NCI-H82 treated with DMSO at 0.1 percent for 48 hours (cell line): ENCODE measurements at regions not wholly inside any gene's neighbourhood (a gene's known extent, or its start where the extent isn't known, plus 50 kb on each side); places are given as distances from the start of the nearest gene placed in this dataset.
A peak's percentile ranks its signal among the peaks of the same experiment; 100 is the strongest.
"Not testable (repeated sequence)": the region's sequence is repeated elsewhere in the genome, so short reads cannot be mapped to it uniquely, and the experiment has no call there.

Experiments used
- DNase-seq: peaks from one replicate; lab custom pipeline; 2025; ENCODE audit not compliant: unreplicated experiment; lab: John Stamatoyannopoulos, UW

DNA sequence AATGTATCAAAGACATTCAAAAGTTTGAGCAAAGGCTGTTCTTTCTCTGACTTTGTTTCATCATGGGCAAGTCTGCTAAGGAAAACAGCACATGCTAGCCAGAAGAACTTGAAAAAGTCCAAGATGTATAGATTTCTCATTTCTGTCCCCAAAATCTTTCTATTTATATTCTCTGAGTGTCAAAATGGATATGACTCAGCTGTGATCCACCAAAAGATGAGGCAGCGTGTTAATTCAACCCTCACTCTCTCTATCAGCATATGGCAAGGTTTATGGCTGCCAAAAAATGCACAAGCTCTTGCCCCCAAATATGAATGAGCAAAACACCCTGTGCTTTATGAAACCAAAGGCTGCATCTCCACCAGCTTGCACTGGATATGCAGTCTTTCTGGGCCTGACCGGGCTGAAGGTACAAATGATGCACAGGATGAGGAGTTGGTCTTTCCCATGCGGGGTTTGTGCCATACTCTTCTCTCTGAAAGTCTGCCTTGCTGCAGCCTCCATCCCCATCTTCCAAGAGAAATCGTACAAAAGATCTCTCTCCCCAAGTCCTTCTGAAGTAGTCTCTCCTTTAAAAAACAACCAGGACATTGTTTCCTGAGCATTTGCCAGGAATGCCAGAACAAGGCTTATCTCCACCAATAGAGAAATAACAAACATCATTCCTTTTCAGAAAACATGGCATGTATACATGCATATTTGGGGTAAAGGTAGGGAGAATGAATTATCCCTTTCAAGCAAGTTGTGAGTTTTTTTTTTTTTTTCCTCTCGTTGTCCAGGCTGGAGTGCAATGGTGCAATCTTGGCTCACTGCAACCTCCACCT lies 203.4 kb downstream of the TMX1 start:
- no peak for DNase-seq

DNA sequence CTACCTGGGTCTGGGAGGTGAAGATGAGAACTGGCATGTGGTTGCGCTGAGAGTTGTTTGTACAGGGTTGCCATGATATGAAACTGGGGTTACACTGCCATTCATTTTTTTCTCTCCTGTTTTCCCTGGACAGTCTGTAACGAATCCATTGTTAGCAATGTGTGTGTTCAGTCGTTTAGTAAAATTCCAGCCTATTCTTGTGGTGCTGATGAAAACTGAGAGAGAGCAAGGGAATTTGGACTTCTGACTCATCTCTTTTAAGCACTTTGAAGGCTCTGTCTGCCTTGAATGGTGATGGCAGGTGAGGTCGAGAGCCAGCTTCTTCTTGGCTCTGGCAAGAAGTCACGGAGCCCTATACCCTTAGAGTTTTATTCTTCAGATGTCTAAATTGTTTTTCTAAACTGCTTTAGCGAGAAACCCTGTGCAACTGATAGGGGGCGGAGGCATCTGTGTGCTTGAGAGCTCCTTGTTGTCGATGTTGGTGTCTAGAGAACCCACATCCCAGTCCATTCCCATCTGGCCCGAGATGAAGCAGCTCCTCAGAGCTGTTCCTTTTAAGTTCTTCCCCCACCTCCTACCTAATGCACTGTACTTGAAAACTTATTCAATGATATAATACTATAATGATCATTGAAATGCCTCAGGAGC lies 204.4 kb downstream of the TMX1 start:
- DNase-seq: no peak

DNA sequence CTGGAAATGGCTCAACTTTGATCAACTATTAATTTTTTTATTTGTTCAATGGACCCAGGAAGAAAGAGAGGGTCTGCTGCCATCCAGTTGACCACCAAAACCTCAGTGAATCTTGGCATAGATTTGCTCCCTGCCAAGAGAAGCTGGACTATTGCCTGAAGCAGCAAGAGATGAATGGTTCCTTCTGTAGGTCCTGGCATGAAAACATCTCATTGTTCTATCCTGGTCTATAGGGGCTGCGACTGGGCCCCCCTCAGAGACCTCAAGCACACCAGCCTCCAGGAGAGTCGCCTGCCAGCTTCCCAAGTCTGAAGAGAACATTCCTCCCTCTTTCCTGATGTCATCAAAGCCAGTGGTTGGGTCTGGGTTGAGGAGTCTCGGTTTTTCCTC lies 204.9 kb downstream of the TMX1 start:
- no peak for DNase-seq

DNA sequence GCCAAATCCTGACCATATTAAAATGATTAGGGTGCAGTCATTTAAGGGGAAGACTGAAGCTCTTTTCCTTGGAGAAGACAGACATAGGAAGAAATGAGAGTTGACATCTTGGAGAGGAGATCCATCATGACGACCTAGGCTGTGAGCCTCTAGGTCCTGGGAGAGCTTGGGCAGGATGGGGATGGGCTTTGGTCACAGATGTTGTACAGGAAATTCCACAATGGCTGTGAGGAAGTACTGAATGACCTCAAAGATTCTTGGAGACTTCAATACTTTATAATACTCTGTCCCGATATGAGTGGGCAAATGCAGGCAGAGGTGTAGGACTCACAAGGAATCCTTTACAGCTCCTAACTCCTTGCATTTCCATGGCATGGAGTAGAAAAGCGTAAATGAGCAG lies 204.9 kb upstream of the FRMD6 start:
- DNase-seq: no peak

DNA sequence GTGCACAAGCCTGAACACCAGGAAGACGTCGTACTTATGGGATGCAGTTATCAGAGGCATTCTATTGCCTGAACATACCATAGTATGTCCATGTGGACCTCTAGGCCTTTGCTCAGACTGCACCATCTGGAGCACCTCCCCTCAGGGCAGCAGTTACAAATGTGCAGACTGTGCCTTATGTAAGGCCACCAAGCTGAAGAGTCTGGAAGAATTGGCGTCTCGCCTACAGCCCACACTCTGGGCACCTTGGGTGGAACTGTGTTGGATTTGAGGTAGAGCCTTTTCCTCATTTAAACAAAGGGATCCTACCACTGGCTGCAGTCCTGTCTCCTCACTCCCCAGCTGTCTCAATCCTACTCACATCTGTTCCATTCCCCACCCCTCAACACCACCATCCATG lies 204.3 kb upstream of the FRMD6 start:
- DNase-seq: peak; percentile 2

DNA sequence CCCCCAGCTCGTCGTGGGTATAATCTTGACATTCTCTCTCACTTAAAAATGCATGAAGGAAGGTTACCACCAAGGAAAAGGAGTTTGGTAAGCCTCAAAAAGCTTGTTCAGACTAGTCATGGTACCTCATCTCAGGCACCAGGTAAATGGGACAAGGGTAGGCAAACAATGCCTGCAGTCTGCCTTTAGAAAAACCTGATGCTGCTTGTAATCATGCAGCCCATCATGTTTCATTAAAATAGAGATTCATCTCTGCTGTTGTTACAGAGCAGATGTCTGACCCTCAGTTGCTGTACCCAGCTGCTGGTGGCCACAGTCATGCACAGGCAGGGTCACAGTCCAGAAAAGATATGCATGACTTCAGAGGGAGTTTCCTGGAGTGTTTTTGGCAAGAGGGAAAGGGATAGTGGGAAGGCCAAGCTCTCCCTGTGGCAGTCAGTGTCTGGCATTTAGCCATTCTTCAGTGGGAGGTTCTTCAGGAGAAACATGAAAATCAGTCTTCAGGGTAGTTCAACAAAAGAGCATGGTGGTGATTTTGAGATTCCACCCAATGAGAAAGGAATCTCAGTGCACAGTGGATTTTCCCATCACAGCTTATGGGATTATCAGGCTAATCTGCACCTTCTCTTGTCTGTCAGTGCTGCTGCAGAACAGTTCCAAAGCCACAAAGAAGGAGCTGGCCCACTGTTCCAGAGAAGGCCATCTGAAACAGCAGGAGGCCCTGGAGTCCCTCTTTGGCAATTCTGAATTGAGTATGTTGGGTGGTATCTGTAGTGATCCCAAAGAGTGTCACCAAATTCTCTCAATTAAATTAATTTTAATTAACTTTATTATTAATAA lies 202.7 kb upstream of the FRMD6 start:
- DNase-seq: peak; percentile 52

DNA sequence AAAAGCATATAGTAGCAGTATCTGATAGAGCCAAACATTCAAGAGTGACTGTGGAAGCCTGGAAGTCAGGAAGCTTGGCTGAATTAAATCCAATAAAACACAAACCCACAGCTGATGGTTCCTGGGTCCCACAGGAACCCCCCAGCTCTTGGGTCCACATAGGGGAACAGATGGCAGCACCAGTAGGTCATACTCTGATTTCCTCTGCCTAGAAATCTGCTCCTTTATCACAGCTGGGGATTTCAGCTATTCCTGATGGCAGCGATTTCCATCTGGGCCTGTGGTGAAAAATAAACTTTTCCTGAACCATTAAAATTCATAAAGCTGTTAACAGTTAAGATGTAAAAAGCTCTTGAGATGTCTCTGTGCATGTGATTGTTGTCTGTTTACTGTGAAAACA lies 202.0 kb upstream of the FRMD6 start:
- DNase-seq: peak; percentile 16

DNA sequence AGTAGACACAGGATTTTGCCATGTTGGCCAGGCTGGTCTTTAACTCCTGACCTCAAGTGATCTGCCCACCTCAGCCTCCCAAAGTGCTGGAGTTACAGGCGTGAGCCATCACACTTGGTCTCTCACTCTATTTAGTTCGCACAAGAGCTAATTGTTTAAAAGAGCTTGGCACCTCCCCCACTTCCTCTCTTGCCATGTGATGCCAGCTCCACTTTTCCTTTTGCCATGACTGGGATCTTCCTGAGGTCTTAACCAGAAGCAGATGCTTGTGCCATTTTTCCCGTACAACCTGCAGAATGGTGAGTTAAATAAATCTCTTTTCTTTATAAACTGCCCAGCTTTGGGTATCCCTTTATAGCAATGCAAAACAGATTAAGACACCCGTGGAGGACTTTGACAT lies 200.1 kb upstream of the FRMD6 start:
- DNase-seq: no peak

DNA sequence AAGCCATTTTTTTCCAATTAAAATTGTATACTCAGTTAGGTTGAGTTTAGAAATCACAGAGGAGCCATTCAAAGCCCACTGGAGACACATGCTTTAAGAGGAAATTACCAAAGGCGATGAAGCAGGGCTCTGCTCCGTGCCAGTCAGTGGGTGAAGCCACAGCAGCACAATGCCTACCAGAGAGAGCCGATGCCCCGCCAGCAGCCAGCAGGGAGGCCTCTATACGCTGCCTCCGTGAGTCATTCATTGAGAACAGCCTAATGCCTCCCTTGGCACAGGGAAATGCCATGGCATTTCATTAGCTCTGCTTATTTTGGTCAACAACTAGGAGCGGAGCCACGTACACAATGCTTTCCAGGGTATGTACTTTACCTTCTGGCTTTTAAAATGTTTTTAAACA lies 197.8 kb upstream of the FRMD6 start:
- no peak for DNase-seq

DNA sequence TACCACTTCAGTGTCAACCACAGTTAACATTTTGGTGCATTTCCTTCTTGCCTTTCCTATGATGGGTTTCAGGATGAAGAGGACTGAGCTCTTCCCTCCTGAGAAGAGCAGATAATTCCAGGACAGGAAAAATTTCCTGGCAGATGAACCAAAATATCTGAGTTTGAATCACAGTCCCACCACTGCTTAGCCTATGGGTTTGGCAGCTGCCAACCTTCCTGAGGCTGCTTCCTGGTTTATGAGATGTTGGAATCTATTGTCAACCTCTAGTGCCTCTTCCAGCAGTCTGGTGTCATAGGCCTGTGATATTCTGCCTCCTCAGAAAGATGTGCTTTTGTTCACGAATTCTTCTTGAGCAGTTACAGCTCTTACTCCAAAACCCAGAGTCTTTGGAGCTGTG lies 197.4 kb upstream of the FRMD6 start:
- DNase-seq: no peak

DNA sequence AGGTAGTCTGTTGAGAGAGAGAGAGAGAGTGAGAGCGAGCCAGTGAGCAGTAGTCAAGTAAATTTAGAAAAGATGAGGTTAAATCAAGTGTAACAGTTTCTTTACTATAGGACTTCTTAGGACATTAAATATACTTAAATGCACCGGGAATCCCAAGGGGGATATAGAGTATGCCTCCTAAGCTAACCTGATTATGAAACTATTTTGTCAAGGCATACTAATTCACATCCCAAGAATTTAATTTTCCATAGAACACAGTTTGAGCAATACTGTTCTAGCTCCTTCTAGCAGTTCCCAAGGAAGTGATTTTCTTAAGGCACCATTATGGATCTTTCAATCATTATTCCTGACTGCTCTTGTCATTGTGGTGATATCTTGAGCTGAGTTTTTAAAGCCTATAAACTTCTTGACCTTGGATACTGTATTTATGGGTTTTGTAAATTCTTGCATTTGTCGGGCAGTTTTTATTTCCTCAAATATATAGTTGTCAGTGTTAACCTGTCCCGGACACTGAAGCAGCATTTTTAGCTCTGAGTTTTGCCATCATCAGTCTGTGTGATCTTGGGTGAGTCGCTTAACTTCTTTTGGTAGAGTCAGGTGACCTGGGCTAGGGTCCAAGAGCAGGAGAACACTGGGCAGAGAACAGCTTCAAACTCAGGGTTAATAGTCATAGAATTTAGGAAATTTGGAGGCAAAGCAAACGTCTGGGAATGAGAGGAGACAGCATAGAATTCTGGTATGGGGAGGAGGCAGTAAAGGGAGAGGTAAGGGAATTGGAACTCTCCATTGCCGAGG lies 196.5 kb upstream of the FRMD6 start:
- no peak for DNase-seq

DNA sequence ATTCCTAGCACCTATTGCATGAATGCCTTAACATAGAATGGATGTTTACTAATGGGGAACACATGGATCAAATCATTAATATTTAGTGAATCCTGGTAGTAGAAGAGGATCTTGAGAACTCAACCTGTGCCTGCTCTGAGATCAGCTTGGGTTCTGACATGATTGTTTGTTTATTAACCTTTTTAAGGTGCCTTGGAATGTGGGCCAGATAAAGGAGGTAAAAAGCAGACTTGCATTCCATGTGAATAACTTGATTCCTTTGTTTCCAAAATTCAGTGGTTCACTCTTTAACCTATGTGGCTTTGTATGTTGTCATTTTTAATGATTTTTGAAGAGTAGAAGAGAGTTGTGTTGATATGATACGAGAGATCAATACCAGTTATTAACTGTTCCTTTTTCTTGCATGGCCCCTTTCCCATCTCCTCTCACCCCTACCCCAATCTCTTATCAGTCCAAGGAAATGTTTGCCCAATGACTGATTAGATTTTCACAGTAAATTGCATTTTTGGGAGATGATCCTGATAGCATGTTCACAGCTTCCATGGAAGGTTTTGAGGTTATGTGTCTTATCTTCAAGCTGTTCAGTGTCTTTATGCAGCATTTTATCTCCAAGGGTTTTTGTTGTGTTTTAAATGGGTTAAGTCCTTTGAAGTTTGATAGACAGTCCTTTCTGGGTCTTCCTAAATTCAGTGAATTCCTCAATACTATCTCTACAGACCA lies 193.7 kb upstream of the FRMD6 start:
- DNase-seq: no peak

DNA sequence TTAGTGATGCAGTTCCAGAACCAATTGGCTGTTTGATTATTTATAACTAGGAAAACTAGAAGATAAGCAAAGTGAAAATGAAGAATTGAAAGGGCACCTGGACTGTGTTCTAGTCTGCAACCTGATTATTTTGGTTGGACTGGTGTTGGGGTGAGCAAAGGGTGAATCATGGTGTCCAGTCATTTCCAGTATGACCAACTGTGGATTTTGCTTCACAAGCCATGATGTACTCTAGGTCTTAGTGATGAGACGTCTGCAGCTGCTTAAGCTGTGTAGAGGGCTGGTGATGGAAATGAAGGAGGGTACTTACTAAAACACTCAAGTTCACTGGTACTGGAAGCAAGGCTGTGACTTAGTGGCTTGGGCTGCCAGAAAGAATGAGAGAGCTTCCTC lies 193.2 kb upstream of the FRMD6 start:
- DNase-seq: no peak

DNA sequence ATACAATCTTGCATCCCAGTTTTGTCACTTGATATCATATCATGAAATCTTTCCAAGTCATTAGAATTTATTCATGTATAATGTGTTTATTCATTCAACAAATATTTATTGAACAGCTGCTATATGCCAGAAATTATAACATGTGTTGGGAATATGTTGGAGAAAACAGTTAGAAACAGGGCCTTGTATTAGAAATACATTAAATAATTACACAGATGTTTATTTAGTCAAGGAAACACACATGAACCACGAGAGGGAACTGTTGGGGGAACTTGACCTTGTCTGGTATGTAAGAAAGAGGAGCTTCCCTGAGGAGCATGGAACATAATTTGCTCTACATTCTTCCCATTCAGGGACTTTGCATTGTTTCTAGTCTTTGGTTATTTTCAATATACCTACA lies 191.7 kb upstream of the FRMD6 start:
- no peak for DNase-seq

DNA sequence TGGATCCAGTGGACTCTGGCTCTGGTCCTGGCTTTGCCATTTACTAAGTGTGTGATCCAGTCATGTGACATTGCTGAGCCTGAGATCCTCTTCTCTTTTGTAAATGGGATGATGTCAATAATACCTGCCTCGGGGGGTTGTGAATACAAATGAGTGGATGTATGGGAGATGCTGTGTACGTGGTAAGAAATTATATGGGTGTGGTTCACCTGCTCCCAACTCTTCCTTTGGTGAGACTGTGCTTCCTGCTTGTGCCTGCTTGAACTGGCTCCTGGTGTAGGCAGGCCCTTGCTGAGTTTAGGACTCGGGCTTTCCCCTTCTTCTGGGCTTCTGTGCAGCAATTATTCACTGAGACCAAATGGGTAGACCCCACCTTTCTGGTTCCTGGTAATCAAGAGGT lies 189.5 kb upstream of the FRMD6 start:
- DNase-seq: no peak

DNA sequence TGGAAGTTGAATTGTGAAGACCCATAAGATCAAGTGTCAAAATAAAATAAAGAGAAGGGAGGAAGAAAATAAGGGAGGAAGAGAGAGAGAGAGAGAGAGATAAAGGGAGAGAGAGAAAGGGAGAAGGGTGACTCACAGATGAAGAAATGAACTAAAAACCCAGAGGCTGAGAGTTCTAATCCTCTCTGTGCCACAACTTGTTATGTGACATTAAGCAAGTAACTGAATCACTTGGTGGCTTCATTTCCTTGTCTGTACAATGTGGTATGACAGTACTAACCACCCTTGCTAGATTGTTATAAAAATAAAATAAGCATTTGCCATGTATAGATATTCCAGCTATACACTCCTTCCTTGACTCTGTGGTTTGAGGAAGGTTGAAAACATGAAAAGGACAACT lies 189.0 kb upstream of the FRMD6 start:
- no peak for DNase-seq

DNA sequence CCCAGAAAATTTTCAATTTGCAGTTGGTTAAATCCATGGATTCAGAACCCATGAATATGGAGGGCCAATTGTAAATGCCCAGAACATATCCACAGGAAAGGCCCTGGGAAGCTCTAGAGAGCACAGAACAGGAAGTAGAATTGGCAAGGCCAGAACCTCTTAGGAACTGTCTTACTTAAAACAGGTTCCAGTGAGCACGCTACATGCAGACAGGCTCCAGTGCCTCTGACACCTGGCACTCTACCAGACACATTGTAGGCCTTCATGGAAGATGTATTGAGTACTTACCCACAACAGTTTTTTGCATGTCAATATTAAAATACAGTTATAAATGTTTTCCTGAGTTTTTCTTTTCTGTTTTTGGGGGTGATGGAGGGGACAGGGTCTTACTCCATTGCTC lies 188.2 kb upstream of the FRMD6 start:
- DNase-seq: no peak

DNA sequence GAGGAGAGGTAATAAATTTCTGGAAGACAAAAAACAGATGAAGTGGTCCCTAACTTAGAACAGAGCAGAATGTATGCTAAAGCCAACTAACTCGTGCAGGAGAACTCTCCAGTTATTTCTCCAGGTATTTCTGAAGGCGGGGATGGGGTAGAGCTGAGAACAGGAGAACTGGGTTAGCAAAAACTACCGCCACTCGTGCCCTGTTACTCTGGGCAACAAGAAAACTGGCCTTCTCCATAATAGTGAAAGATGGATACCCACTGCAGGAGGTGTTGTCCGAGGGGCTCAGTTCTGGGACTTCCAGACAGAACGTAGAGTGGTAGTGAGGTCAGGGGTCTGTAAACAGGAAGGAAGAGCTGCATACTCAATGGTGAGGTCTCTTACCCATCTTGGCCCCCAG lies 187.3 kb upstream of the FRMD6 start:
- DNase-seq: no peak

DNA sequence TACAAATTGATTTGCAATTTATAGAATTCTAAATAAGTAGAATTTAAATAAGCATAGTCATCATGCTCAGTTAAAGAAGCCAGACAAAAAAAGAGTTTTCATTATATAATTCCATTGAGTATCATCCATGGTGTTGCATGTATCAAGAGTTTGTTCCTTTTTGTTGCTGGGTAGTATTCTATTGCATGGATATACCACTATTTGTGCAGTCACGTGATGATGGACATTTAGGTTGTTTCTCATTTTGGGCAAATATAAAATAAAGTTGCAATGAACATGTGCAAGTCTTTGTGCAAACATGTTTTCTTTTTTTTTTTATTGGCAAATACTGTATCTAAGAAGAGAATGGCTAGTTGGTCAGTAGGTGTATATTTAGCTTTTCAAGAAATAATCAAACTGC lies 186.2 kb upstream of the FRMD6 start:
- no peak for DNase-seq

DNA sequence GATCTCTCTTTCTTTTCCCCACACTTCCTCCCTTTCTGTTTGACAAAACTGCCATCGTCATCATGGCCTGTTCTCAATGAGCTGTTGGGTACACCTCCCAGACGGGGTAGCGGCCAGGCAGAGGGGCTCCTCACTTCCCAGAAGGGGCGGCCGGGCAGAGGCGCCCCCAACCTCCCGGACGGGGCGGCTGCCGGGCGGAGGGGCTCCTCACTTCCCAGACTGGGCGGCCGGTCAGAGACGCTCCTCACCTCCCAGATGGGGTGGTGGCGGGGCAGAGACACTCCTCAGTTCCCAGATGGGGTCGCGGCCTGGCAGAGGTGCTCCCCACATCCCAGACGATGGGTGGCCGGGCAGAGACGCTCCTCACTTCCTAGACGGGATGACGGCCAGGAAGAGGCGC lies 184.3 kb upstream of the FRMD6 start:
- not testable (repeated sequence) for DNase-seq

DNA sequence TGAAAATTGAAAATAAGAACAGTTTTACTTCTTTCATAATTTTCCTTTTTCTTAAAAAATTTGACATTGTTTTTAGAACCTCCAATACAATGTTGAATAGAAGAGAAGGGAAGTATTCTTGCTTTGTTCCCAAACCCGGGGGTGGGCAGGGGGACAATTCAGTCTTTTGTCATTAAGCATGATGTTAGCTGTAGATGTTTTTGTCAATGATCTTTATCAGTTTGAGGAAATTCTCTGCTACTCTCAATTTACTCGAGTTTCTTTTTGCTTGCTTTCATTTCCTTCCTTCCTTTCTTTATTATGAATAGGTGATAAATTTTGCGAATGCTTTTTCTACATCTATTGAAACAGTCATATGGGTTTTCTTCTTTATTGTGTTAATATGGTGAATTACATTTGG lies 183.2 kb upstream of the FRMD6 start:
- DNase-seq: no peak
